Fibroblast of pulmonary artery (primary cell): ENCODE measurements at regions not wholly inside any gene's neighbourhood (a gene's known extent, or its start where the extent isn't known, plus 50 kb on each side); places are given as distances from the start of the nearest gene placed in this dataset.
A peak's percentile ranks its signal among the peaks of the same experiment; 100 is the strongest.

ENCODE experiments used
- DNase-seq: peaks from one replicate; pipeline ENCODE4 v3.0.0-alpha.2; 2010; ENCODE audit warnings: low read depth
- H3K4me3 ChIP-seq: replicated peaks from 2 replicates; pipeline ENCODE4 v1.5.1; 2011; ENCODE audit warnings: low read depth, mild to moderate bottlenecking, control low read depth, low read length, moderate library complexity
- TF ChIP-seq, protein P1 (sequence below): IDR thresholded peaks from 2 replicates; pipeline ENCODE4 v1.5.1; 2011; ENCODE audit warnings: mild to moderate bottlenecking, control low read depth, low read length, inconsistent platforms; ENCODE audit errors: missing control alignments

DNA sequence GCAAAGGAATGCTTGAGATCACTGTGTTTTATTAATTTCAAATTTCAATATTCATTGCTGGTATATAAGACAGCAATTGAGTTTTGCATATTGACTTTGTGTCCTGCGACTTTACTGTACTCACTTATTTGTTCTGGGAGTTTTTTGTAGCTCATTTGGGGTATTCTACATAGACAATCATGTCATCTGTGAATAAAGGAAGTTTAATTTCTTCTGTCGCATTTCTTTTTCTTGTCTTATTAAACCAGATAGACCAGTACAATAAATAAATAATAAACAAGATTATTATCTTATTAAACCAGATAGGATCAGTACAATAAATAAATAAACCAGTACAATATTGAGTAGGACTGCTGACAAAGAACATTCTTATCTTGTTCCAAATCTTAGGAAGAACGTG, 448.2 kb downstream of the RPS24 start:
- TF ChIP-seq, protein P1, sequence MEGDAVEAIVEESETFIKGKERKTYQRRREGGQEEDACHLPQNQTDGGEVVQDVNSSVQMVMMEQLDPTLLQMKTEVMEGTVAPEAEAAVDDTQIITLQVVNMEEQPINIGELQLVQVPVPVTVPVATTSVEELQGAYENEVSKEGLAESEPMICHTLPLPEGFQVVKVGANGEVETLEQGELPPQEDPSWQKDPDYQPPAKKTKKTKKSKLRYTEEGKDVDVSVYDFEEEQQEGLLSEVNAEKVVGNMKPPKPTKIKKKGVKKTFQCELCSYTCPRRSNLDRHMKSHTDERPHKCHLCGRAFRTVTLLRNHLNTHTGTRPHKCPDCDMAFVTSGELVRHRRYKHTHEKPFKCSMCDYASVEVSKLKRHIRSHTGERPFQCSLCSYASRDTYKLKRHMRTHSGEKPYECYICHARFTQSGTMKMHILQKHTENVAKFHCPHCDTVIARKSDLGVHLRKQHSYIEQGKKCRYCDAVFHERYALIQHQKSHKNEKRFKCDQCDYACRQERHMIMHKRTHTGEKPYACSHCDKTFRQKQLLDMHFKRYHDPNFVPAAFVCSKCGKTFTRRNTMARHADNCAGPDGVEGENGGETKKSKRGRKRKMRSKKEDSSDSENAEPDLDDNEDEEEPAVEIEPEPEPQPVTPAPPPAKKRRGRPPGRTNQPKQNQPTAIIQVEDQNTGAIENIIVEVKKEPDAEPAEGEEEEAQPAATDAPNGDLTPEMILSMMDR: no peak
- no peak for DNase-seq

GRCh38 chr10:78483641-78484040, 450.0 kb downstream of the RPS24 start:
- no peak overlapping the region for H3K4me3 ChIP-seq
- DNase-seq: no peak
- TF ChIP-seq, protein P1: no peak

More for the DNA sequence above, 448.2 kb downstream of the RPS24 start:
- H3K4me3 ChIP-seq: no peak overlapping the region

DNA sequence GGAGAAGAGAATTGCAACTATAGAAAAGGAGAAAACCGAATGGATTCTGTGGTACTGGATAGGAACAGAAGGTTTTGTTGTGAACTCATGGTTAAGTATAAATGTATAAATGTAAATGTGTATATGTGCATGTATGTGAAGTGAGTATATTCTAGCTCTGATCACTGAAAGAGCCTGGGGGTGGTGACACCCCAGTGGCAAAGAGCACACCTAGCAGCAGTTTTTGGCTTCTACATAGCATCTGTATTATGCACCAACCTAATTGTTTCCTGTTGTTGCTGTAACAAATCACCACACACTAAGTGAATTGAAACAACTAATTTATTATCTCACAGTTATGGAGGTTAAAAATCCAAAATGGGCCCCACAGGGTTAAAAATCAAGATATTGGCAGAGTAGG, 455.4 kb downstream of the RPS24 start:
- H3K4me3 ChIP-seq: no peak overlapping the region
- no peak for DNase-seq
- TF ChIP-seq, protein P1: no peak

DNA sequence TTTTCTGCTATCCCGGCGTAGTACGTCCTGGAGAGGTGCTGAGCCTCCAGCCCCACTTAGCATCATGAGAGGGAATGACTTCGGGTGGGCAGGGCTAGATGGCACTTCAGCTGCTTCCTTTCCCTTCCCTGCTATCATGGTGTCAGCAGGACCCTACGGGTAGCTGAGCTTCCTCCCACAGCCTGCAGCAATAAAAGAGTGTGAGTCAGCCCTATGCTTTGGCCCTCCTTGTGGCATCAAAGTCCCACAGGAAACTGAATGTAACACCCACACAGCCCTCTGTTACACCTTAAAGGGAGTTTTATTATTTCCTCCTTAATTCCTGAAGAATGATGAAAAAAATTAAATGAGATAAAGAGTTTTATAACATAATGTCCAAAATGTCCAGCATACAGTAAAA, 458.1 kb downstream of the RPS24 start:
- DNase-seq: no peak
- no peak overlapping the region for H3K4me3 ChIP-seq
- TF ChIP-seq, protein P1: no peak

DNA sequence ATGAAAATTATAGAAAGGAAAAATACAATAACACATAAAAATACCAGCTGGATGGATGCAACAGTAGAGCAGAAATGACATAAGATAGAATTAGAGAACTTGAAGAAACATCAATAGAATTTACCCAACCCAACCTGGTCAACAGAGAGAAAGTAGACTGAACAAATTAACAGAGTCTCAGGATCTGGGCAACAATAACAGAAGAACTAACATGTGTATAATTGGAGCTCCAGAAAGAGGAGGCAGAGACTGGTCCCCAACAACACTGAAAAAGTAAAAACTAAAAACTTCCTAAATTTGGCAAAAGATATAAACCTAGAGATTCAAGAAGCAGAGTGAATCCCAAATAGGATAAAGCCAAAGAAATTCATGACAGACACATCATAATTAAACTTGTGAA, 458.8 kb downstream of the RPS24 start:
- no peak overlapping the region for H3K4me3 ChIP-seq
- DNase-seq: no peak
- TF ChIP-seq, protein P1: no peak

DNA sequence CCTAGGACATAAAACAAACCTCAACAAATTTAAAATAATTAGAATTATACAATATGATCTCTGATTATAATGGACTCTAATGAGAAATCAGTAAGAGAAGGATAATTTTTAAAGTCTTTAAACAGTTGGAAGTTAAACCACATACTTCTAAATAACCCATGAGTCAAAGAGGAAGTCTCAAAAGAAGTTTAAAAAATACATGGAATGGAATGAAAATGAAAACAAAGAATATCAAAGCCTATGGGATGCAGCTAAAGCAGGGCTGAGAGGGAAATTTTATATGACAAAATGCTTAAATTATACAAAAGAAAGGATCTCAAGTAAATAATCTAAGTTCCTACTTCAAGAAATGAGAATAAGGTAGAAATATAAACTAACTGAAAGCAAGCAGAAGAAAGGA, 460.5 kb downstream of the RPS24 start:
- no peak for DNase-seq
- H3K4me3 ChIP-seq: no peak overlapping the region
- TF ChIP-seq, protein P1: no peak

GRCh38 chr10:78502210-78502936, 468.7 kb downstream of the RPS24 start:
- TF ChIP-seq, protein P1: no peak
- peak; percentile 35 for DNase-seq
- H3K4me3 ChIP-seq: no peak overlapping the region
